ENCODE measurements at regions not wholly inside any gene's neighbourhood (a gene's known extent, or its start where the extent isn't known, plus 50 kb on each side); places are given as distances from the start of the nearest gene placed in this dataset.

- Histone ChIP-seq H3K36me3 (ENCODE audit: control insufficient read depth, low read depth, low read length) (no peaks in the 10 kb centered on the region), H3K4me1 (ENCODE audit: control insufficient read depth, low read depth, low read length) (no peaks in the 10 kb centered on the region), H3K9ac (ENCODE audit: low read length) (no peak overlapping the region), H3K9me3 (ENCODE audit: control insufficient read depth, low read depth, low read length) (no peaks in the 10 kb centered on the region), H3K27ac (ENCODE audit: low read length) (no peak overlapping the region), H3K27me3 (ENCODE audit: control insufficient read depth, insufficient read depth, low read length) (no peaks in the 10 kb centered on the region), H3K4me3 (ENCODE audit: low read length) (no peak overlapping the region)
Measured at GRCh38 chr9:7333719-7334118, 465.9 kb downstream of the DMAC1 start.

GRCh38 chr9:7332780-7333179 lies 466.8 kb downstream of the DMAC1 start:
- Histone ChIP-seq H3K36me3 (ENCODE audit: control insufficient read depth, low read depth, low read length) (no peaks in the 10 kb centered on the region), H3K9me3 (ENCODE audit: control insufficient read depth, low read depth, low read length) (no peaks in the 10 kb centered on the region), H3K4me3 (ENCODE audit: low read length) (no peak overlapping the region), H3K4me1 (ENCODE audit: control insufficient read depth, low read depth, low read length) (no peaks in the 10 kb centered on the region), H3K9ac (ENCODE audit: low read length) (no peak overlapping the region), H3K27me3 (ENCODE audit: control insufficient read depth, insufficient read depth, low read length) (no peaks in the 10 kb centered on the region), H3K27ac (ENCODE audit: low read length) (no peak overlapping the region)

GRCh38 chr9:7328453-7328852 lies 471.1 kb downstream of the DMAC1 start:
- no peak overlapping the region for H3K4me3 ChIP-seq (ENCODE audit: low read length)
- H3K36me3 ChIP-seq (ENCODE audit: control insufficient read depth, low read depth, low read length), result no peaks in the 10 kb centered on the region
- no peaks in the 10 kb centered on the region for H3K27me3 ChIP-seq (ENCODE audit: control insufficient read depth, insufficient read depth, low read length)
- no peak overlapping the region for H3K9ac ChIP-seq (ENCODE audit: low read length)
- no peak overlapping the region for H3K27ac ChIP-seq (ENCODE audit: low read length)
- H3K4me1 ChIP-seq (ENCODE audit: control insufficient read depth, low read depth, low read length), result no peaks in the 10 kb centered on the region
- H3K9me3 ChIP-seq (ENCODE audit: control insufficient read depth, low read depth, low read length), result no peaks in the 10 kb centered on the region

GRCh38 chr9:7325995-7326394 lies 473.6 kb downstream of the DMAC1 start:
- H3K9me3 ChIP-seq (ENCODE audit: control insufficient read depth, low read depth, low read length), result no peaks in the 10 kb centered on the region
- H3K9ac ChIP-seq (ENCODE audit: low read length), result no peak overlapping the region
- H3K4me3 ChIP-seq (ENCODE audit: low read length), result no peak overlapping the region
- H3K27me3 ChIP-seq (ENCODE audit: control insufficient read depth, insufficient read depth, low read length), result no peaks in the 10 kb centered on the region
- H3K27ac ChIP-seq (ENCODE audit: low read length), result no peak overlapping the region
- no peaks in the 10 kb centered on the region for H3K36me3 ChIP-seq (ENCODE audit: control insufficient read depth, low read depth, low read length)
- no peaks in the 10 kb centered on the region for H3K4me1 ChIP-seq (ENCODE audit: control insufficient read depth, low read depth, low read length)

- no peaks in the 10 kb centered on the region for H3K4me1 ChIP-seq (ENCODE audit: control insufficient read depth, low read depth, low read length)
- H3K9me3 ChIP-seq (ENCODE audit: control insufficient read depth, low read depth, low read length), result no peaks in the 10 kb centered on the region
- H3K36me3 ChIP-seq (ENCODE audit: control insufficient read depth, low read depth, low read length), result no peaks in the 10 kb centered on the region
Measured at GRCh38 chr9:7324152-7324598, 475.4 kb downstream of the DMAC1 start.

GRCh38 chr9:7320841-7321240 lies 478.7 kb downstream of the DMAC1 start:
- Histone ChIP-seq H3K4me1 (ENCODE audit: control insufficient read depth, low read depth, low read length) (peaks cover 3% of the 10 kb centered on the region), H3K4me3 (ENCODE audit: low read length) (no peak overlapping the region), H3K9me3 (ENCODE audit: control insufficient read depth, low read depth, low read length) (no peaks in the 10 kb centered on the region), H3K27ac (ENCODE audit: low read length) (no peak overlapping the region), H3K27me3 (ENCODE audit: control insufficient read depth, insufficient read depth, low read length) (no peaks in the 10 kb centered on the region), H3K36me3 (ENCODE audit: control insufficient read depth, low read depth, low read length) (no peaks in the 10 kb centered on the region), H3K9ac (ENCODE audit: low read length) (no peak overlapping the region)

More at GRCh38 chr9:7324152-7324598, 475.4 kb downstream of the DMAC1 start:
- Histone ChIP-seq H3K4me3 (ENCODE audit: low read length) (no peak overlapping the region), H3K27ac (ENCODE audit: low read length) (no peak overlapping the region), H3K27me3 (ENCODE audit: control insufficient read depth, insufficient read depth, low read length) (no peaks in the 10 kb centered on the region), H3K9ac (ENCODE audit: low read length) (no peak overlapping the region)

GRCh38 chr9:7320139-7320538 lies 479.4 kb downstream of the DMAC1 start:
- Histone ChIP-seq H3K27me3 (ENCODE audit: control insufficient read depth, insufficient read depth, low read length) (no peaks in the 10 kb centered on the region), H3K36me3 (ENCODE audit: control insufficient read depth, low read depth, low read length) (no peaks in the 10 kb centered on the region), H3K9ac (ENCODE audit: low read length) (no peak overlapping the region), H3K27ac (ENCODE audit: low read length) (no peak overlapping the region), H3K4me1 (ENCODE audit: control insufficient read depth, low read depth, low read length) (peaks cover 3% of the 10 kb centered on the region), H3K9me3 (ENCODE audit: control insufficient read depth, low read depth, low read length) (no peaks in the 10 kb centered on the region), H3K4me3 (ENCODE audit: low read length) (no peak overlapping the region)

- Histone ChIP-seq H3K4me1 (ENCODE audit: control insufficient read depth, low read depth, low read length) (peaks cover 3% of the 10 kb centered on the region), H3K27me3 (ENCODE audit: control insufficient read depth, insufficient read depth, low read length) (no peaks in the 10 kb centered on the region), H3K9me3 (ENCODE audit: control insufficient read depth, low read depth, low read length) (no peaks in the 10 kb centered on the region), H3K4me3 (ENCODE audit: low read length) (no peak overlapping the region), H3K36me3 (ENCODE audit: control insufficient read depth, low read depth, low read length) (no peaks in the 10 kb centered on the region), H3K27ac (ENCODE audit: low read length) (no peak overlapping the region), H3K9ac (ENCODE audit: low read length) (no peak overlapping the region)
Measured at GRCh38 chr9:7318920-7319319, 480.7 kb downstream of the DMAC1 start.

- no peak overlapping the region for H3K27ac ChIP-seq (ENCODE audit: low read length)
- H3K9ac ChIP-seq (ENCODE audit: low read length), result no peak overlapping the region
- H3K36me3 ChIP-seq (ENCODE audit: control insufficient read depth, low read depth, low read length), result no peaks in the 10 kb centered on the region
- peaks cover 3% of the 10 kb centered on the region for H3K4me1 ChIP-seq (ENCODE audit: control insufficient read depth, low read depth, low read length)
- no peak overlapping the region for H3K4me3 ChIP-seq (ENCODE audit: low read length)
- H3K27me3 ChIP-seq (ENCODE audit: control insufficient read depth, insufficient read depth, low read length), result no peaks in the 10 kb centered on the region
- H3K9me3 ChIP-seq (ENCODE audit: control insufficient read depth, low read depth, low read length), result no peaks in the 10 kb centered on the region
Measured at GRCh38 chr9:7316967-7317366, 482.6 kb downstream of the DMAC1 start.

- Histone ChIP-seq H3K36me3 (ENCODE audit: control insufficient read depth, low read depth, low read length) (no peaks in the 10 kb centered on the region), H3K9me3 (ENCODE audit: control insufficient read depth, low read depth, low read length) (no peaks in the 10 kb centered on the region), H3K4me1 (ENCODE audit: control insufficient read depth, low read depth, low read length) (peaks cover 3% of the 10 kb centered on the region), H3K9ac (ENCODE audit: low read length) (no peak overlapping the region), H3K27ac (ENCODE audit: low read length) (no peak overlapping the region), H3K27me3 (ENCODE audit: control insufficient read depth, insufficient read depth, low read length) (no peaks in the 10 kb centered on the region), H3K4me3 (ENCODE audit: low read length) (no peak overlapping the region)
Measured at GRCh38 chr9:7316166-7316795, 483.3 kb downstream of the DMAC1 start.

- Histone ChIP-seq H3K4me1 (ENCODE audit: control insufficient read depth, low read depth, low read length) (peaks cover 3% of the 10 kb centered on the region), H3K36me3 (ENCODE audit: control insufficient read depth, low read depth, low read length) (no peaks in the 10 kb centered on the region), H3K27me3 (ENCODE audit: control insufficient read depth, insufficient read depth, low read length) (no peaks in the 10 kb centered on the region), H3K9ac (ENCODE audit: low read length) (no peak overlapping the region), H3K4me3 (ENCODE audit: low read length) (no peak overlapping the region), H3K9me3 (ENCODE audit: control insufficient read depth, low read depth, low read length) (peaks cover under 1% of the 10 kb centered on the region), H3K27ac (ENCODE audit: low read length) (no peak overlapping the region)
Measured at GRCh38 chr9:7315746-7316145, 483.8 kb downstream of the DMAC1 start.

- Histone ChIP-seq H3K4me3 (ENCODE audit: low read length) (no peak overlapping the region), H3K27me3 (ENCODE audit: control insufficient read depth, insufficient read depth, low read length) (no peaks in the 10 kb centered on the region), H3K36me3 (ENCODE audit: control insufficient read depth, low read depth, low read length) (no peaks in the 10 kb centered on the region), H3K9ac (ENCODE audit: low read length) (no peak overlapping the region), H3K9me3 (ENCODE audit: control insufficient read depth, low read depth, low read length) (peaks cover 6% of the 10 kb centered on the region), H3K27ac (ENCODE audit: low read length) (no peak overlapping the region), H3K4me1 (ENCODE audit: control insufficient read depth, low read depth, low read length) (peaks cover 3% of the 10 kb centered on the region)
Measured at GRCh38 chr9:7315116-7315515, 484.5 kb downstream of the DMAC1 start.
